ENCODE measurements at regions not wholly inside any gene's neighbourhood (a gene's known extent, or its start where the extent isn't known, plus 50 kb on each side); places are given as distances from the start of the nearest gene placed in this dataset.

DNA sequence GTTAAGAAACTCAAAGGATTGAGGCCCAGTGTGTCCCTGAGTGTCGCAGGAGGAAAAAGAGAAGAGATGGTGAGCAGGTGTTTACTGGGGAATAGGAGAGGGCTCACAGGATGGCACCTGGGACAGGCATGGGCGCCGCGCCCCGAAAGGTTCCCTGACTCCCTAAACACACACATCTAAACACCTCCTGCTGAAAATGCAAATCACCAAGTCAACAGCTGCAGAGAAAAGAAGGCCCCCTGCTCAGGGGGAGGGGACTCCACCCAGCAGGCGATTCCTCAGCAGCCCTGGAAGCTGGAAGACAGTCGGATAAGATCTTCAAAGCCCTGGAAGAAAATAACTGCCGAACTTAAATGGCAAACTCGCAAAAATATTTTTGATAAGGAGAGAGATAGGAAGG lies 377.2 kb downstream of the BRD1 start:
- TF ChIP-seq ZFX (IDR thresholded peaks at IDR 0.05; ENCODE audit: borderline replicate concordance) = no peak
- TF ChIP-seq, protein P1, sequence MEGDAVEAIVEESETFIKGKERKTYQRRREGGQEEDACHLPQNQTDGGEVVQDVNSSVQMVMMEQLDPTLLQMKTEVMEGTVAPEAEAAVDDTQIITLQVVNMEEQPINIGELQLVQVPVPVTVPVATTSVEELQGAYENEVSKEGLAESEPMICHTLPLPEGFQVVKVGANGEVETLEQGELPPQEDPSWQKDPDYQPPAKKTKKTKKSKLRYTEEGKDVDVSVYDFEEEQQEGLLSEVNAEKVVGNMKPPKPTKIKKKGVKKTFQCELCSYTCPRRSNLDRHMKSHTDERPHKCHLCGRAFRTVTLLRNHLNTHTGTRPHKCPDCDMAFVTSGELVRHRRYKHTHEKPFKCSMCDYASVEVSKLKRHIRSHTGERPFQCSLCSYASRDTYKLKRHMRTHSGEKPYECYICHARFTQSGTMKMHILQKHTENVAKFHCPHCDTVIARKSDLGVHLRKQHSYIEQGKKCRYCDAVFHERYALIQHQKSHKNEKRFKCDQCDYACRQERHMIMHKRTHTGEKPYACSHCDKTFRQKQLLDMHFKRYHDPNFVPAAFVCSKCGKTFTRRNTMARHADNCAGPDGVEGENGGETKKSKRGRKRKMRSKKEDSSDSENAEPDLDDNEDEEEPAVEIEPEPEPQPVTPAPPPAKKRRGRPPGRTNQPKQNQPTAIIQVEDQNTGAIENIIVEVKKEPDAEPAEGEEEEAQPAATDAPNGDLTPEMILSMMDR (IDR thresholded peaks at IDR 0.05) = no peak
- H3K27ac ChIP-seq = no peak overlapping the region

DNA sequence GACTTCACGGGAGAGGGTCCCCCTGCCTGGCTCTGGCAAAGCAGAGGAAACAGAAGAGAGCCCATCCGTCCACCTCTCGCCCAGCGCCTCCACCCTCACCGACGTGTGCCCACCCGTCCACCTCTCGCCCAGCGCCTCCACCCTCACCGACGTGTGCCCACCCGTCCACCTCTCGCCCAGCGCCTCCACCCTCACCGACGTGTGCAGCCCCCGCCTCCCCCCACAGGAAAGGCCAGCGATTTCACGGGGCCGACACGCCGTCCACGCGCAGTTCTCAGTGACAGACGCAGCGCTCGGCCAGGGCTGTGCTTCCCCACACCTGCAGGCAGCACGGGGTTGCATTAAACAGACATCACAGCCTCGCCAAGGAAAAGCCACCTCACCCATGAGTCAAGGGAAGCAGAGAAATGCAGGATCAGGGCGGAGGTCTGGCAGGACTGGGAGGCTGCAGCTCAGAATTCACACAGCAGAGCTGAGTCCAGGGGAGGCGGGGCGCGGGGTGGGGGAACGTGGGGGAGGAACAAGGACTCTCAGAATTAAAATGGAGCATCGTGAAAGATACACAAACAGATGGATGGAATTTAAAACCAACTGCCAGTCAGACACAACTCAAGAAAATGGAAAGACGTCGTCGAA lies 377.7 kb downstream of the BRD1 start:
- no peak for TF ChIP-seq ZFX (IDR thresholded peaks at IDR 0.05; ENCODE audit: borderline replicate concordance)
- TF ChIP-seq, protein P1 (IDR thresholded peaks at IDR 0.05) = no peak

DNA sequence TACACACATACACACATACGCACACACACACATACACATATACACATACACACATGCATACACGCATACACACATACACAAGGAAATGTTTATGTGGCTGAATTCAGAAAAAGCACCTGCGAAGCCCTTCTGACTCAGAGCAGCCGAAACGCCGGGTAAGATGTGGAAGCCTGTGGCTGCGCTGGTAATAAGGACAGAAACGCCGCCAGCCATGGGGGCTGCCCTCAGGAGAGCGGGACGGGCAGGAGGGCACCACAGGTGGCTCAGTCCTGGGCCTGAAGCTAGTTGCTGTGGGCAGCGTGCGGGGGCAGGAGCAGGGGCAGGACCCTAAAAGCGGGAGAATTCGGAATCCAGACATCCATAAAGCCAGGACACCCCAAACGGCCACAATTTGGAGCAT lies 378.3 kb downstream of the BRD1 start:
- TF ChIP-seq ZFX (IDR thresholded peaks at IDR 0.05; ENCODE audit: borderline replicate concordance) = no peak
- TF ChIP-seq, protein P1 (IDR thresholded peaks at IDR 0.05) = no peak

More for the DNA sequence above, 377.7 kb downstream of the BRD1 start:
- no peak overlapping the region for H3K27ac ChIP-seq

DNA sequence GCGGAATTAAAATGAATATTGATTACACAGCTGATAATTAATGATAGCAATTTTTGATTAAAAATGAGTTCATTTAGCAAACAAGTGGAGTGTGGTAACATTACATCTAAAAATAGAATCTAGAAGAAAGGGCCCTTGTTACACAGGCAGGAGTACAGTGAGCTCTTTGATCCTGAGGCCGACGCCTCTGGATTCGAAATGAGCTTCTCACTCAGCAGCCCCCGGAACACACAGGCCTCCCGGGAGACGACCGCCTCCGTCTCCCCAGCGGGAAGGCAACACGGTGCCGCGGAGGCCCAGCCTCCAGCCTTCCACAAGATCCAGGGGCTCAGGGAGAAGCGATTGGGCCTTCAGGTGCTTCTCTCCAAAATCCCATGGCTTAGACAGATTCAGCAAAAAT lies 379.1 kb downstream of the BRD1 start:
- H3K27ac ChIP-seq = no peak overlapping the region
- TF ChIP-seq, protein P1 (IDR thresholded peaks at IDR 0.05) = no peak

More for the DNA sequence above, 378.3 kb downstream of the BRD1 start:
- no peak overlapping the region for H3K27ac ChIP-seq

DNA sequence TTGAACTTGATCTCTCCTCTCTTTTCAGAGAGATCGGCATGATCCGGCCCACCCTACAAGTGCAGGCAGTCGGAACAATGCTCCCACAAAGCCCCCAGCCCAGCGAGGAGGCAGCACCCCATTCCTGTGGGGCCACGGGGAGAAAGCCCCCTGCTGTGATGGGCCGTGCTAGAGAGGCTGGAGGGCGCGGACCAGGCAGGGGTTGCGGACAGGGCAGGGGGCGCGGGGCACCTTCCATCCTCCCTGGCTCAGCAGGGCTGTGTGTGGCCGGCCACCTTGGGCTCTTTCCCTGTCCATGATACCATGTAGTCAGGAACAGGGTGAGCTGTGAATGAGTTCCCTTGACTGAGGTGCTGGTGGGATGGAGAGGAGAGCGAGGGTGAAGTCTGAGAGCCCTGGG lies 379.8 kb downstream of the BRD1 start:
- no peak overlapping the region for H3K27ac ChIP-seq
- TF ChIP-seq, protein P1 (IDR thresholded peaks at IDR 0.05) = no peak
- TF ChIP-seq ZFX (IDR thresholded peaks at IDR 0.05; ENCODE audit: borderline replicate concordance) = no peak

DNA sequence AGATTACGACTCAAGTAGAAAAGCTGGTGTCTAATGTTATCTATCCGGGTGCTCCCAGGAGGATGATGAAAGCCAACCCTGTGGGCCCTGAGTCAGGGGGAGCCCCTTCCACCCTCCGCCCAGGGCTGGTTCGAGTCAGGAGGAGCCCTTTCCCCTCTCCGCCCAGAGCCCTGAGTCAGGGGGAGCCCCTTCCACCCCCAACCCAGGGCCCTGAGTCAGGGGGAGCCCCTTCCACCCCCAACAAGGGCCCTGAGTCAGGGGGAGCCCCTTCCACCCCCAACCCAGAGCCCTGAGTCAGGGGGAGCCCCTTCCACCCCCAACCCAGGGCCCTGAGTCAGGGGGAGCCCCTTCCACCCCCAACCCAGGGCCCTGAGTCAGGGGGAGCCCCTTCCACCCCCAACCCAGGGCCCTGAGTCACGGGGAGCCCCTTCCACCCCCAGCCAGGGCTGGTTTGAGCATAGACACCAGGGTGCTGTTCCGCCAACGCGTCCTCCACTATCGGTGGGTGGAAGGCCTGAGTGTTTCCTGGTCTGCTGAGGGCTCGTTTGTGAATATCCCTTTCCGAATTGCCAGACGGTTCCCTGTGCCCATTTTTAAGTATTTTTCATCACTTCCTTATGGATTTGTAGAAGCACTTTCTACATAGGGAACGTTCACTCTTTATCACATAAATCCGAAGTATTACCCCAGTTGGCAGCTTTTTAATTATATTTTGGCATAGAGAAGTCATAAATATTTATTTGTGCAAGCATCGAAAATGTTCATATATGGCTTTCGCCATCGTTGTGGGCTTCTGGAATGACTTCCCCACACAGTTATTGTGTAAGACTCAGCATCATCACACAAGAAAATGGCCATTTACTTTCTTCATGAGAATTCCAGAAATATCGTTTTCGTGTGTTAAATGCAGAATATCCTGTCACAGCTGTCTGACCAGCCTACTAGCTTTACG lies 380.6 kb downstream of the BRD1 start:
- no peak overlapping the region for H3K27ac ChIP-seq
- TF ChIP-seq, protein P1 (IDR thresholded peaks at IDR 0.05) = no peak
- no peak for TF ChIP-seq ZFX (IDR thresholded peaks at IDR 0.05; ENCODE audit: borderline replicate concordance)
